ENCODE measurements at regions not wholly inside any gene's neighbourhood (a gene's known extent, or its start where the extent isn't known, plus 50 kb on each side); places are given as distances from the start of the nearest gene placed in this dataset.

GRCh38 chrX:25976683-25977310, 161.3 kb upstream of the MAGEB18 start:
- TF ChIP-seq CTCF (IDR thresholded peaks at IDR 0.05): no peak
- no peak for TF ChIP-seq POLR2A (IDR thresholded peaks at IDR 0.05)

All from right lobe of liver (tissue), 4 donors.